ENCODE measurements at regions not wholly inside any gene's neighbourhood (a gene's known extent, or its start where the extent isn't known, plus 50 kb on each side); places are given as distances from the start of the nearest gene placed in this dataset.

DNA sequence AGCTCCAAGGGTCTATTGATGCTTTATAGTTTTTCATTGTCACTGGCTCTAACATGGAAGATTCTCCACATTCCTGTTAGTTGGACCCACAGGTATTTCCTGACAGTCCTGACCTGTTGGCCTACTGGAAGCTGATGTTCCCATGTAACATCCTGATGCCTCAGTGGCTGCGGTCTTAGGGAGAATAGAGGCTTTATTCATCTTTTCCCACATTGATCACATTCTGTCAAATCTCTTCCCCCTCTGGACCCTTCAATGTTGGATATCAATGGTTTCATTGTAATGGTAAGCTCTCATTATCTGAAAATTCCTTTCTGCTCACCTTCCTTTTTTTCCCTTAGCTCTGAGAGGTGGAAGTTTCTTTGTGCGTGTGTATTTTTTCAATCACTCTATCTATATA is 280.9 kb upstream of the TBX3 start:
- TF ChIP-seq YY1 (IDR thresholded peaks at IDR 0.05; ENCODE audit: extremely low read depth, insufficient replicate concordance, low read depth, low read length): no peak
- no peak for TF ChIP-seq POLR2A (IDR thresholded peaks at IDR 0.05; ENCODE audit: borderline replicate concordance, extremely low read depth, insufficient read depth, insufficient read length)
- TF ChIP-seq, protein P1, sequence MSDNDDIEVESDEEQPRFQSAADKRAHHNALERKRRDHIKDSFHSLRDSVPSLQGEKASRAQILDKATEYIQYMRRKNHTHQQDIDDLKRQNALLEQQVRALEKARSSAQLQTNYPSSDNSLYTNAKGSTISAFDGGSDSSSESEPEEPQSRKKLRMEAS (IDR thresholded peaks at IDR 0.05): no peak
- TF ChIP-seq, protein P2, sequence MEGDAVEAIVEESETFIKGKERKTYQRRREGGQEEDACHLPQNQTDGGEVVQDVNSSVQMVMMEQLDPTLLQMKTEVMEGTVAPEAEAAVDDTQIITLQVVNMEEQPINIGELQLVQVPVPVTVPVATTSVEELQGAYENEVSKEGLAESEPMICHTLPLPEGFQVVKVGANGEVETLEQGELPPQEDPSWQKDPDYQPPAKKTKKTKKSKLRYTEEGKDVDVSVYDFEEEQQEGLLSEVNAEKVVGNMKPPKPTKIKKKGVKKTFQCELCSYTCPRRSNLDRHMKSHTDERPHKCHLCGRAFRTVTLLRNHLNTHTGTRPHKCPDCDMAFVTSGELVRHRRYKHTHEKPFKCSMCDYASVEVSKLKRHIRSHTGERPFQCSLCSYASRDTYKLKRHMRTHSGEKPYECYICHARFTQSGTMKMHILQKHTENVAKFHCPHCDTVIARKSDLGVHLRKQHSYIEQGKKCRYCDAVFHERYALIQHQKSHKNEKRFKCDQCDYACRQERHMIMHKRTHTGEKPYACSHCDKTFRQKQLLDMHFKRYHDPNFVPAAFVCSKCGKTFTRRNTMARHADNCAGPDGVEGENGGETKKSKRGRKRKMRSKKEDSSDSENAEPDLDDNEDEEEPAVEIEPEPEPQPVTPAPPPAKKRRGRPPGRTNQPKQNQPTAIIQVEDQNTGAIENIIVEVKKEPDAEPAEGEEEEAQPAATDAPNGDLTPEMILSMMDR (IDR thresholded peaks at IDR 0.05 in 2 of 3, conservative IDR thresholded peaks at IDR 0.05 in 1 of 3; ENCODE audit: borderline replicate concordance in 1 of 3, insufficient read depth in 1 of 3, low read depth in 2 of 3, low read length in 2 of 3): no peak
- TF ChIP-seq, protein P3, sequence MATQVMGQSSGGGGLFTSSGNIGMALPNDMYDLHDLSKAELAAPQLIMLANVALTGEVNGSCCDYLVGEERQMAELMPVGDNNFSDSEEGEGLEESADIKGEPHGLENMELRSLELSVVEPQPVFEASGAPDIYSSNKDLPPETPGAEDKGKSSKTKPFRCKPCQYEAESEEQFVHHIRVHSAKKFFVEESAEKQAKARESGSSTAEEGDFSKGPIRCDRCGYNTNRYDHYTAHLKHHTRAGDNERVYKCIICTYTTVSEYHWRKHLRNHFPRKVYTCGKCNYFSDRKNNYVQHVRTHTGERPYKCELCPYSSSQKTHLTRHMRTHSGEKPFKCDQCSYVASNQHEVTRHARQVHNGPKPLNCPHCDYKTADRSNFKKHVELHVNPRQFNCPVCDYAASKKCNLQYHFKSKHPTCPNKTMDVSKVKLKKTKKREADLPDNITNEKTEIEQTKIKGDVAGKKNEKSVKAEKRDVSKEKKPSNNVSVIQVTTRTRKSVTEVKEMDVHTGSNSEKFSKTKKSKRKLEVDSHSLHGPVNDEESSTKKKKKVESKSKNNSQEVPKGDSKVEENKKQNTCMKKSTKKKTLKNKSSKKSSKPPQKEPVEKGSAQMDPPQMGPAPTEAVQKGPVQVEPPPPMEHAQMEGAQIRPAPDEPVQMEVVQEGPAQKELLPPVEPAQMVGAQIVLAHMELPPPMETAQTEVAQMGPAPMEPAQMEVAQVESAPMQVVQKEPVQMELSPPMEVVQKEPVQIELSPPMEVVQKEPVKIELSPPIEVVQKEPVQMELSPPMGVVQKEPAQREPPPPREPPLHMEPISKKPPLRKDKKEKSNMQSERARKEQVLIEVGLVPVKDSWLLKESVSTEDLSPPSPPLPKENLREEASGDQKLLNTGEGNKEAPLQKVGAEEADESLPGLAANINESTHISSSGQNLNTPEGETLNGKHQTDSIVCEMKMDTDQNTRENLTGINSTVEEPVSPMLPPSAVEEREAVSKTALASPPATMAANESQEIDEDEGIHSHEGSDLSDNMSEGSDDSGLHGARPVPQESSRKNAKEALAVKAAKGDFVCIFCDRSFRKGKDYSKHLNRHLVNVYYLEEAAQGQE (IDR thresholded peaks at IDR 0.05; ENCODE audit: low read depth): no peak
- TF ChIP-seq RAD21 (IDR thresholded peaks at IDR 0.05; ENCODE audit: low read depth): no peak
- no peak for TF ChIP-seq ZNF274 (IDR thresholded peaks at IDR 0.05; ENCODE audit: low read depth, low read length)
- no peak for TF ChIP-seq EZH2 (IDR thresholded peaks at IDR 0.05)

All from HCT116 (cell line).